ENCODE measurements at regions not wholly inside any gene's neighbourhood (a gene's known extent, or its start where the extent isn't known, plus 50 kb on each side); places are given as distances from the start of the nearest gene placed in this dataset.

- TF ChIP-seq CTCF (IDR thresholded peaks at IDR 0.05; ENCODE audit: insufficient read depth, low read length) (no peak), REST (IDR thresholded peaks at IDR 0.05; ENCODE audit: insufficient replicate concordance, low read depth) (no peak), GABPA (IDR thresholded peaks at IDR 0.05; ENCODE audit: low read depth) (no peak)
These were observed 1261.2 kb upstream of the B3GALT2 start for GRCh38 chr1:194447636-194448035.

Measured in HL-60 (cell line).